Endothelial cell of hepatic sinusoid (primary cell): ENCODE measurements at regions not wholly inside any gene's neighbourhood (a gene's known extent, or its start where the extent isn't known, plus 50 kb on each side); places are given as distances from the start of the nearest gene placed in this dataset.

Experiments
- in situ Hi-C: cut with HindIII; loops from 2 replicates; pipeline ENCODE4 v1.10.0; 2017; ENCODE audit warnings: low sequenced_read_pairs

DNA sequence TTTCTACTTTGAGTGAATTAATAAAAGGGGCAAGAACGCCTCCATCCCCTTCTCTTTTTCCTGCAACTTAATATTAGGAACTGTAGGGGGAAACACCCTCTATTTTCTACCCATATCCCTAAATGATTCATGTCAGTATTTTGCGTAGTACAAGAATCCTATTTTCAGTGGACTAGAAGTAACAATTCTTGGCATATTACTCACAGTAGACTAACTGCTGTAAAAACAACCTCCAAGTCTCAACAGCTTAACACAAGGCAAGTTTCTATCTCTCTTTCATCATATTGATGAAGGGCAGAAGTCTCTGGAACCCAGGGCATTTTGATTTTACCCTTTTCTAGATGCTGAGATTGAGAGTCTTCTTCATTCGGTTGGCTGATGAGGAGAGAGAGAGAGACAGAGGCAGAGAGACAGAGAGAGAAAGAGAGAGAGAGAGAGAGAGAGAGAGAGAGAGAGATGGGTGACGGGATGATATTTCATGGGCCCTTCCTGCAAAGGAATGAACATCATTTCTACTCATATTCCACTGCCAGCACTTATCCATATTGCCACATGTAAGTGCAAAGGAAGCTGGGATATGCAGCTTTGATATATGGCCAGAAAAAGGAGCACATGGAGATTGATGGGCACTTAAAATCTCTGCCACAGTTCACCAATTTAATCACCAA lies 481.6 kb downstream of the LPIN1 start:
- in situ Hi-C loops: no loop called here

DNA sequence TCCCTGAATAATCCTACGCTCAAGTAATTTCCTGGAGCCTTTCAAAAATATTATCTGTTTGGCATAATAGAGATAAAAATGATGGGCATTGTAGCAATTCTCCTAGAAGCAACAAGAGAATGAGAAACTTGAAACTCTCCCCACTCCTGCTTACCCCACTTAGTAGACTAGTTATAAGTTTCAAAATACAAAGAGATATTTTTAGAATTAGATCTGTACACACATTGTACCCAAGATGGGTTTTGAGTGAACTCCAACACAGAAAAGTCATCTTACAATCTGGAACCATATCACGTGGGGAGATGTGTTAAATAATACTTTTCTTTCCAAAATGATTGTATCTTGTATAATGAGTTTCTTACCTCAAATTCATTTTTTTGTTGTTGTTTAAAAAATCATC lies 484.9 kb downstream of the LPIN1 start:
- in situ Hi-C loops: no loop called here

DNA sequence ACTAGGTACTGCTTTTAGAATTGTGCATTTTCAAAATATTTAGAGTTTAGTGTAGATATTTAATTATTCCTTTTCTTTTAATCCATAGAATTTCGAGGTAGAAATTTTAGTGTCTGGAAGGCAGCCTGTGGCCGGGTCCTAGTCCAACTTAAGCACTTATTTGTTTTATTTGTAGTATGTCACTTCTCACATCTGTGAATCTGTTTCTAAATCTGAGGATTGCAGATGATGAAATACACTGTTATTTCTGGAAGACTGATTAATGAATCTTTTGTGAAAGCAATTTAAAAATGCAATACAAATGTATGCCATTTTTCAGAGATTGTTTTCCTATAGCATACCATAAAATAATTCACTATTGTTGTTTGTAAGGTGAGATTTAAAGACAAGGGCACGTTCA lies 483.9 kb upstream of the TRIB2 start:
- in situ Hi-C loops: no loop called here

DNA sequence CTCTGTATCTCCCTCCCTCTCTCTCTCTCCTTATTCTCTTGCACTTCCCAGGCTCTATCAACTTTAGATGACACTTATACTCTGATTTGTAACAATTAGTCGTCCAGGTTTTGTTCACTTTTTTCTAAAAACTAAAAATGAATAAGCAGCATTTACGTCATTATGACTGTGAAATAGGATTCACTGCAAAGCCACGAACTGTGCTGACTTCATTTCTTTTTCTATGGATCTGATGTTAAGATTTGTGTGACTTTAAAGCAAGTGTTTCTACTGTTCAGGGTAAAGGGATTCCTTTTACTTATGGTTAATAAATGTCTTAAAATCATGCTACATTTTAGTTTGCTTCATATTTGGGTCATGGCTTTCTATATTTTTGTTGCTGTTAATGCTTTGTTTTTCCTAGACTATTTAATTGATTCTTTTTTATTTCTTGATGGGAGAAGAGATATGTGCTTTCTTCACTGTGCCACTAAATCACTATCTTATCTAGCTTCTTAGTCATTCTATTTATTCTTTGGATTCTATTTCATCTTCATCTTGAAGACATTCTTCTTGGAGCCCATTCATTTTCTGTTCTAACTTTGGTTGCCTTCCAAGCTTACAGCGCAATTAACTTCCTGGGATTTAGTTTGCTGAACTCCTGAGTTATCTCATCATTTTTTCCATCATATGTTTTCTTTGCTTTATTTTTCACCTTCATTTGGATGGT lies 480.4 kb upstream of the TRIB2 start:
- in situ Hi-C loops: no loop called here

DNA sequence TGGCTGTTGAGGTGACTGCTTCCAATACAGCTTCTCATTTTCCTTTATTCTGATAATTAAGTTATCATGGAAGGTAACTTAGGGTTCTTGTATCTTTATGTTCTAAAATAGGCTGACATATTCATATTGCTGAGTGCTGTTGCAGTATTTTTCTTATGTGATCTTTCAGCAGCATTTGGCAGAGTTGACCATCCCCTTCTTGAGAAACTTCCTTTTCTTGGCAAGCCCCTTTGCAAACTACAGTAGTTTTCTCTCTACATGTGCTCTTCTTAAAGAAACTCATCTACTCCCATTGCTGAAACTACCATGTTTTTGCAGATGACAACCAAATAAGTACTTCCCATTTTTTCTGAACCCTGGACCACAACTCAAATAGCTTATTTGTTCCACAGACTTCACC lies 476.5 kb upstream of the TRIB2 start:
- in situ Hi-C loops: no loop called here

DNA sequence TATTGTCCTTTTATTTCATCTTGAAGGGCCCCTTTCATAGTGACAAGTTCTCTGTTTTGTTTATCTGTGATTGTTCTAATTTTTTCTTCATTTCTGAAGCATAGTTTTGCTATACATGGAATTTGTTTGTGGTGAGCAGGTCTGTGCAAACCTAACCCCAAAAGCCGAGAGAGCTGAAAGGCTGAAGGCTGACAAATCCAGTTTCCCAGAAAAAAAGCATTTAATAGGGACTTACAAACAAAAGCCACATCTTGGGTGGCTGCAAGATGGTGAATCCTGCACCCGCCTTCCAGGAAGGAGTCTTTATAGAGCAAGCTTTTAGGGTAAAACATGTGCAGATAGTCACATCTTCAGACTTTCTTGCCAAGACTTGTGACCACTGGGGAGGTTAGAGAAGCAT lies 473.4 kb upstream of the TRIB2 start:
- in situ Hi-C loops: no loop called here

DNA sequence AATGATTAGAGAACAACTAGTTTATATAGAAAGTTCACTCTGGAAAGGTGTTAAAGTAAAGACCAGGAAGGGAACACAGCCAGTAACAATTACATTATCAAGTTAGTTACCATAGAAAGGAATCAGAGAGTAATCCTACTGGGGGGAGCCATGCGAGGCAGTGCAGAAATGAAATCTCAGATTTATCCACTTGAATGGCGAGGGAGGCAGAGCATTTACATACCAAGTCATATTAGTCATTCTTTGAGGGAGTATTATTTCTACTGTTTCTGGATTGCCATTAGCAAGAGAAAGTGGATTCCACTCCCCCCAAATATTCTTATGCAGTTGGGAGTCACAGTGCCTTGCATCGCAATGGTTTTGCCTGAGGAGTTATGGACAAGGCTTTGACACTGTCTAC lies 472.7 kb upstream of the TRIB2 start:
- in situ Hi-C loops: no loop called here

DNA sequence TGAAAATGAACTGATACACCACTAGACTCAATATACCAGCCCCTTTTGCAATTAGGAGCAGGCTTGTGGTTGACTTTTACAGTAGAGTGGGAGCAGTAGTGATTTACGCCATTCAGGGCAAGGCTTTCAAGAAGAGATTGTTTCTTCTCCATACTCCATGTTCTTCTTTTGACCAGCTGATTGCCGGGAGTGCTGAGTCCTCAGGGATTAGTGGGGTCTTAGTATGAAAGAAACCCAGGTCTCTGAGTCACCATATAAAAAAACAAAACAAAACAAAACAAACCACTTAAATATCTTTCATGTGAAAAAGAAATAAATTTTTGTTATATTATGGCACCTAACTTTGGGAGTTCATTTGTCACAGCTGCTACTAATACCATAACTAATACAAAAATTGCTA lies 465.6 kb upstream of the TRIB2 start:
- in situ Hi-C loops: loop anchor here (5.0 kb wide), 2 partner anchors 36 to 44 kb away; no protein-coding TSS in a partner anchor

DNA sequence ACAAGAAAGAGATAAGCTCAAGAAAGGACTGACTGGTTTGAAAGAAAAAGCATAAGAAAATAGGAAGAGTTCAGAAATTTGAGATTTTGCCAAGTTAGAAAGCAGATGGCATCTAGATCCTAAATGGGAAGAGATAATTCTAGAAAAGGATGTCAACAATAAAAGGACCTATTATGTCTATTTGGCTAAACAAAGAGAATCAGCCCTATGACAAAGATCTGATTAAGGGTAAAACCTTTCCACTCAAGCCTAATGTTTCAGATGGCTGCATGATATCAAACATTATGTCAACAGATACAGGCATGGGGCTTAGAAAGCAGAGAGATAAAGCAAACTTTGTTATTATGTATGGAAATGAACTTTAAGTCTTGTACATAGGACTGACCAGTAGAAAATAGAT lies 465.0 kb upstream of the TRIB2 start:
- in situ Hi-C loops: loop anchor here (5.0 kb wide), 2 partner anchors 36 to 44 kb away; no protein-coding TSS in a partner anchor

DNA sequence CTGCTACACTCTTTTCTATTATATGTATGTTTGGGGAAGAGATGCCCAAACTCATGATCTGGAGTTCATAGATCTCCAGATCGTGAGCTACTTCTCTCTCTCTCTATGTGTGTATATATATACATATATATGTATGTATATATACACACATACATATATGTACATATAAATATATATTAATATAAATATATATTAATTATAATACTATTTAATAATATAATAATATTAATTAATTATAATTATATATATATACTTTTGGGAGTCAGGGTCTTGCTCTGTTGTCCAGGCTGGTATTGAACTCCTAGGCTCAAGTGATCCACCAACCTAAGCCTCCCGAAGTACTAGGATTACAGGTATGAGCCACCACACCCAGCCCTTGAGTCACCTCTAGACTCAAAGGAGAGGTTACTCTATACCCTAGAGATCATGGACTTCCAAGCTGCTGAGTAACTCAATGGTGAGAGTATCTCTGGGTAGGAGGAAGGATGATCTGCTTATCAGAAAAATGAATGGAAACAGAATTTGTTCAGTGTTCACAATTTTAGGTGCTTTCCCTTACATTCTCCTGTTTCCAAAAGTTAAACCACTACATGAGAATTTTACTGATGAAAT lies 463.5 kb upstream of the TRIB2 start:
- in situ Hi-C loops: loop anchor here (5.0 kb wide), 2 partner anchors 34 to 46 kb away; no protein-coding TSS in a partner anchor

DNA sequence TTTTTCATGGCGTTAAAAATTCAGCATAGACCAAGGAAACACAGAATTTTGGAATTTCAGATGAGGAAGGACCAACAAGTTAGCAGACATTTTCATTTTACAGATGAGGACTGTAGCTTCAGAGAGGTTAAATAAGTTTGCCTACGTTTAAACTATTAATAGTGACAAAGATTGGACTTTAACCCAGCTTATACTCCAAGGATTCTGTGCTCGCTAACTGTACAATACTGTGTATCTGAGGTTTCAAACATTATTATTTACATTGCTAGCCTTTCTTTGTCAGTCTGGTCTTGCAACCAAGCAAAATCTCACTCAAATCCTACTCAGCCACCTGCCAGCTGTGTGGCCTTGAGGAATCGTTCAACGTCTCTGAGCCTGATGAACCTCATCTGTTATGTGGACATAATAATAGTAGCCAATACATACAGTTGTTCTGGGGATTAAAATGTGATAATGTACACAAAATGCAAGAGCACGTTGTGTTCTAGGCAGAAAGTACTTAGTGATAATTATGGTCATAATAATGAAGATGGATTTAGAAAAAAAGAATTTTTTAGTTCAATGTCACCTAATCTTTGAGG lies 462.4 kb upstream of the TRIB2 start:
- in situ Hi-C loops: loop anchor here (5.0 kb wide), 2 partner anchors 33 to 47 kb away; no protein-coding TSS in a partner anchor

DNA sequence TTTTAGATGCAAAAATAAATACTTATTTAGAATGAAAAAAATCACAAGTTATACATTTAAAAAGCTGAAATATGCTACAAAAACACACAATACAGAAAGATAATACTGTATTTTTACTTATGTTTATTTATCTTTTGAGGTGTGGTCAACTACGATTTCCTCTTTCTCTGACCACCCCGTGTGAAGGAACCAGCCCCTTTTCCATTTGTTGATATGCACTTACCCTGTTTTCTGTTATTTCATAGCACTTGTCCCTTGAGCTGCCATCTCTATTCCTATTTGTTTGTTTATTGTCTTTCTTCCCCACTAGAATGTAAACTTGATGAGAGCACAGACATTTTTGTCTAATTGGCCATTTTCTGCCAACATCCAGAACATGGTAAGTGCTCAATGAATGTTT lies 460.5 kb upstream of the TRIB2 start:
- in situ Hi-C loops: no loop called here

DNA sequence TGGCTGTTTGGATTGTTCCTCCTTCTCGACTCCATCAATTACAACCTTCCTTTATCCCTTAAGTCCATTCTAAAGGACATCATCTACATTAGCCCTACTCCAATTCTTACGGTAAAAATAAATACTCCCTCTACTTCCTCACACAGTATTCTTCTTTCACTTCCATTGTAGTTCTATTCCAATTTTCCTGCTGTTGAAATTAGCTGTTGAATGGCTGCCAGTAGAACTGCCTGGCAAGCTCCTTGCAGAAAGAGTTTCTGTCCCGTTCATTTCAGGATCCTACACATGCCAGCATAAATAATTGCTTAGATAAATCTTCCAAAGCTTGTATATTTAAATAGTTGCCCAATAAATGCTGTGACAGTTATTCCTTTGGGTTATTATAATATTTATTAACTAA lies 459.3 kb upstream of the TRIB2 start:
- in situ Hi-C loops: no loop called here

DNA sequence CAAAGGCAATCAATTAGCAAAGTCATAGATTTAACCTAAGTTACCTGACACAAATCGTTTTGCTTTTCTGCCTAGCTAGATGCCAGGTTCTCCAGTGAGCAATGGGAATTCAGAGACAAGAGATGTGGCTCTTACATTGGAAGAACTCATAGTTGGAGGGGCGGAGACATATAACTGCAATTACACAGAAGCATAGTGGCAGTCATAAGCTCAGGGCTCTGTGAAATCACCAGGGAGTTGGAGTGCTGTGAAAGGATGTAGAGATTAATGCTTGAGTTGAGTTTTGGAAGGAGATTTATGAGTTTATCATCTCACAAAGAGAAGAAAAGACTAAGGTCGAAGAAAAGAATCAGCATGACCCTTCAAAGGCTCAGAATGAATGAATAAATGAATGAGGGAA lies 457.2 kb upstream of the TRIB2 start:
- in situ Hi-C loops: no loop called here

DNA sequence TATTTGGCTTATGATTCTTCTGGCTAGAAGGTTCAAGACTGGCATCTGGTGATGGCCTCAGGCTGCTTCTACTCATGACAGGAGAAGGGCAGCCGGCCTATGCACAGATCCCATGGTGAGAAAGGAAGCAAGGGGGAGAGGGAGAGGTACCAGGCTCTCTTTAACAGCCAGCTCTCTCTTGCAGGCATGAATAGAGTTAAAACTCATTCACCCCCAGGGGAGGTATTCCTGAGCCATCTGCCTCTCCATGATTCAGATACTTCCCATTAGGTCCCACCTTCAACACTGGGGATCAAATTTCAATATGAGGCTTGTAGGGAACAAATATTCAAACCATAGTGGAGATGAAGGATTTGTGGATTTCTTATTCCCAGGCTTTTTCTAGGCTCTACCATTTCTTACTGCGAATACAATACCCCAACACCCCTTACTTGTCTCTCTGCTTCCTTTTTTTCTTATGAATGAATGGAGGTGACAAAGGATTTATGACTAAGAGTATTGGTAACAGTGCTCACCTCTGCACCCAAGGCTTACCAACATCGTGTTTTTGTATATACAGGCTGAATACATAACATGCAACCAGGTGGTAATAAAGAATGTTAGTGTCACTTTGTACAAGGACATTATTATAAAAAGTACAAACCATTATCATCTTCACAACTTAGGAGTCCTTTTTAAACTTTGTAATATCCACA lies 454.6 kb upstream of the TRIB2 start:
- in situ Hi-C loops: no loop called here

DNA sequence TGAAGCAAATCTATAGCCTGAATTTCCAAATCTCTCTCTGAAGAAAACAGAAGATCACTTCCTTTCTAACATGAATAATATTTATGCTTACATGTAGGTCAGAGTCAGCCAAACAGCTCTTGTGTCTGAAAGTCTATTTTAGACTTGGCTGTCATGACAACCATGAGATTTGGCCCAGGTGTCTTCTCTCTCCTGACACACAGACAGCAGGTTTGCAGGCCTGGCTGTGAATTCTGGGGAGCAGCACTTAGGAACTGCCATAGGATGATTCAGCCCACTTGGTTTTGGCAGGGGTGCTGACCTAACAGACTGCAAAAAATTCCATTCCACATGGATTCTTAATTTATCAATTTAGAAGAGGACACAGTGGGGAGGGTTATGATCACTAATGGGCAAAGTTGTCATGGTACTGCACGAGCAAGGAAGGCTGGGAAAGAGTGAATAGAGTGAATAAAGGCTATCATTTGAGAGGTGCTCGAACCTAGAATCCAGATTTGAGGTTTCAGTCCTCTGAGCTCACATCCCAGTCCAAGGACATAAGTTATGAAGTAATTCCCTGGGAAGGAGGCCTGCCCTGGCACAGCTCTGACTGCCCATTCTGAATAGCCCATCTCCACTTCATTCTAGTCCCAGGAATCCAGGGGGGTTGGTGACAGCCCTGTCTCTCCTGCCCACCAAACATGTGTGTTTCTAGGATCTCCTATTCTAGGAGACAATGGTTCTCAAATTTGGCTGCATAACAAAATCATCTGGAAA lies 453.9 kb upstream of the TRIB2 start:
- in situ Hi-C loops: no loop called here

DNA sequence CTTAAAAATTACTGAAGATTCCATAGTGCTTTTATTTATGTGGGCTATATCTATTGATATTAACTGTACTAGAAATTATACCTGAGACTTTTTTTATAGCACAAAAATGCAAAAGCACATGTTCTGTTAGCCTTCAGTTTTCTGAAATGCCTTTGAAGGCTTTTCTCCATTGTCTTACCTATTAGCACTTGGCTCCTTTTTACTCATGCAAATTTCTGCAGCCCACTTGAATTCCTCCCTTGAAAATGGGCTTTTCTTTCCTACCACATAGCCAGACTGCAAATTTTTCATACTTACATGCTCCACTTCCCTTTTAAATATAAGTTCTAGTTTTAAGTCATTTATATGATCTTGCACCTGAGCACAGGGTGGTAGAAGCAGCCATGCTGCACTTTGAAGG lies 453.0 kb upstream of the TRIB2 start:
- in situ Hi-C loops: no loop called here

DNA sequence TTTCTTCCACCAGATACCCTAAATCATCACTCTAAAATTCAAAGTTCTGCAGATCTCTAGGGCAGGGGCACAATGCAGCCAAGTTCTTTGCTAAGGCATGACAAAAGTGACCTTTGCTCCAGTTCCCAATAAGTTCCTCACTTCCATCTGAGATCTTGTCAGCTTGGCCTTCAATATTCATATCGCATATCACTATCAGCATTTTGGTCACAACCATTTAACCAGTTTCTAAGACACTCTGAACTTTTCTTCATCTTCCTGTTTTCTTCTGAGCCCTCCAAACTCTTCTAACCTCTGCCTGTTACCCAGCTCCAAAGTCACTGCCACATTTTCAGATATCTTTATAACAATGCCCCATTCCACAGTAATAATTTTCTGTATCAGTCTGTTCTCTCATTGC lies 452.6 kb upstream of the TRIB2 start:
- in situ Hi-C loops: no loop called here

DNA sequence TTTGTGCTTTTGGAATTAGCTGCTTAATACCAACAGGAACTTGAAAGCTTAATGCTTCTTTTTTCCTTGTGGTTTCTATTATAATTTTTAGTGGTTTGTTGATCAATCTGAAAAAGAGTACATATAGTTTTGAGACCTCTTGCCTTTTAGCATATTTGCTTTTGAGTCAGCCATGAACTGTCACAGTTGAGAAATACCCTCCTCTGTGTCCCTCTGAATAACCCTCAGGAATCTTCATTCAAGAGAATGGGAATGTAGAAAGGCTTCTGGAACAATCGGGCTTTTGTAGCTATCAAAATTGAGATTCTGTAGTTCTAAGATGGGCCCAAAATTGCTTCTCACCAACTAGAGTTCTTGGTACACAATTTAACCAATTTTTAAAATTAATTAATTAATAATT lies 451.1 kb upstream of the TRIB2 start:
- in situ Hi-C loops: no loop called here

DNA sequence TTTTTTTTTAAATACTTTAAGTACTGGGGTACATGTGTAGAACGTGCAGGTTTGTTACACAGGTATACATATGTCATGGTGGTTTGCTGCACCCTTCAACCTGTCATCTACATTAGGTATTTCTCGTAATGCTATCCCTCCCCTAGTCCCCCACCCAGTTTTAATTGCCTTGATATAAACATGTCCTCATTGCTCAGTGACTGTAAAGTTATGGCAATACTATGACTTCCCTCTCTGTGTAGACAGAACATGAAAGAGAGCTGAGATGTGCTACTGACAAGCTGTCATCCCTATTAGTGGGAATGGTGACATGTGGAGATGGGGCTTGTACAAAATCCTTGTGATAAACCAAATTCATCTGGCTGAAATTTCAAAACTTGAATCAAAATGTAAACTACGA lies 449.7 kb upstream of the TRIB2 start:
- in situ Hi-C loops: no loop called here
